A549 (cell line): ENCODE measurements at regions not wholly inside any gene's neighbourhood (a gene's known extent, or its start where the extent isn't known, plus 50 kb on each side); places are given as distances from the start of the nearest gene placed in this dataset.

Source experiments
- ATAC-seq, 2 experiments: fragments of 200-7000 bp in 1 of 2; fragments of >200 bp in 1 of 2; cut with Nextera tagmentation in 1 of 2; cut with Tn5 transposase in 1 of 2; 3 replicates each; pipeline versions ENCODE4 v1.8.0 to v1.9.1; 2018 to 2020; ENCODE audit warnings: mild to moderate bottlenecking in 1 of 2, moderate library complexity in 1 of 2
- CTCF ChIA-PET: fragments of 300-600 bp; sonication (Branson Sonifier 250); formaldehyde crosslinking; extraction: SDS; loops from one replicate; lab custom pipeline; 2021; ENCODE audit warnings: antibody characterized with exemption, inconsistent platforms; lab: Yijun Ruan, JAX
- POLR2A ChIA-PET: fragments of 350-600 bp; formaldehyde crosslinking; extraction: SDS; loops from one replicate; lab custom pipeline; 2021; ENCODE audit warnings: antibody characterized with exemption, inconsistent platforms; lab: Yijun Ruan, JAX
- DNase-seq, 2 experiments: peaks; one replicate each; pipeline versions ENCODE4 v3.0.0 to v3.0.0-alpha.2; 2011 to 2016; ENCODE audit warnings: low read depth in 1 of 2, low spot score in 1 of 2
- FAIRE-seq: peaks from 2 replicates; lab custom pipeline; 2011; peaks lifted over from hg19 to GRCh38; lab: Jason Lieb, UNC
- H3K27ac ChIP-seq, 2 experiments: fragments of >200 bp; sonication (Bioruptor Twin); formaldehyde crosslinking; 3 replicates each; pipeline ENCODE4 v1.5.1; 2016 to 2017
- H3K4me1 ChIP-seq: fragments of >200 bp; sonication (Bioruptor Twin); formaldehyde crosslinking; 3 replicates; pipeline ENCODE4 v1.6.1; 2016
- H3K4me2 ChIP-seq: fragments of >200 bp; sonication (Bioruptor Twin); formaldehyde crosslinking; 3 replicates; pipeline ENCODE4 v1.6.1; 2016
- H3K4me3 ChIP-seq: fragments of >200 bp; sonication (Bioruptor Twin); formaldehyde crosslinking; 3 replicates; pipeline ENCODE4 v1.5.1; 2016
- H3K9me3 ChIP-seq: fragments of >200 bp; sonication (Bioruptor Twin); formaldehyde crosslinking; 3 replicates; pipeline ENCODE4 v1.6.1; 2016
- CBX8 ChIP-seq: fragments of 200-600 bp; sonication (generic); IDR thresholded peaks from 2 replicates; pipeline ENCODE4 v1.6.1; 2016
- CEBPB ChIP-seq, 2 experiments: fragments of >200 bp in 1 of 2; sonication (Bioruptor Twin) in 1 of 2; formaldehyde crosslinking in 1 of 2; IDR thresholded peaks; 2 replicates each; pipeline ENCODE4 v1.6.1; 2012 to 2016
- CHD2 ChIP-seq: fragments of 150-350 bp; IDR thresholded peaks from 2 replicates; pipeline ENCODE4 v1.6.1; 2014; ENCODE audit warnings: low read length; ENCODE audit not compliant: partially characterized antibody
- EP300 ChIP-seq, 2 experiments: fragments of >200 bp; sonication (Bioruptor Twin); formaldehyde crosslinking; IDR thresholded peaks; 2 replicates in 1 of 2; 3 replicates in 1 of 2; pipeline ENCODE4 v1.6.1; 2016 to 2017
- ESRRA ChIP-seq: fragments of 150-350 bp; IDR thresholded peaks from 2 replicates; pipeline ENCODE4 v1.6.1; 2014; ENCODE audit warnings: mild to moderate bottlenecking, low read length, borderline replicate concordance
- GATA3 ChIP-seq: IDR thresholded peaks from 2 replicates; pipeline ENCODE4 v1.6.1; 2012; ENCODE audit warnings: borderline replicate concordance
- HDAC2 ChIP-seq: fragments of 200-600 bp; sonication (generic); IDR thresholded peaks from 2 replicates; pipeline ENCODE4 v1.6.1; 2016
- KDM1A ChIP-seq: fragments of 200-600 bp; sonication (generic); IDR thresholded peaks from 2 replicates; pipeline ENCODE4 v1.6.1; 2016; ENCODE audit warnings: low read depth, mild to moderate bottlenecking
- MAFK ChIP-seq: fragments of 450-650 bp; IDR thresholded peaks from 2 replicates; pipeline ENCODE4 v1.6.1; 2014; ENCODE audit not compliant: partially characterized antibody
- NFE2L2 ChIP-seq: fragments of 150-350 bp; conservative IDR thresholded peaks from 2 replicates; pipeline ENCODE4 v1.6.1; 2014; ENCODE audit warnings: low read length
- PHF8 ChIP-seq: fragments of 200-600 bp; sonication (generic); IDR thresholded peaks from 2 replicates; pipeline ENCODE4 v1.6.1; 2016; ENCODE audit warnings: low read depth, mild to moderate bottlenecking, antibody characterized with exemption, moderate library complexity, borderline replicate concordance
- RAD21 ChIP-seq, 2 experiments: fragments of >200 bp in 1 of 2; sonication (Bioruptor Twin) in 1 of 2; formaldehyde crosslinking in 1 of 2; IDR thresholded peaks in 1 of 2; conservative IDR thresholded peaks in 1 of 2; 2 replicates in 1 of 2; 3 replicates in 1 of 2; pipeline ENCODE4 v1.6.1; 2012 to 2018; ENCODE audit warnings: inconsistent platforms in 1 of 2
- RNF2 ChIP-seq: fragments of 200-600 bp; sonication (generic); IDR thresholded peaks from 2 replicates; pipeline ENCODE4 v1.6.1; 2016; ENCODE audit warnings: low read depth, mild to moderate bottlenecking, antibody characterized with exemption, moderate library complexity, borderline replicate concordance
- SMC3 ChIP-seq: fragments of >200 bp; sonication (Bioruptor Twin); formaldehyde crosslinking; IDR thresholded peaks from 3 replicates; pipeline ENCODE4 v1.6.1; 2018; ENCODE audit warnings: inconsistent platforms
- SREBF2 ChIP-seq: fragments of 450-650 bp; IDR thresholded peaks from 2 replicates; pipeline ENCODE4 v1.6.1; 2014; ENCODE audit warnings: mild to moderate bottlenecking, moderate library complexity
- ZFP36 ChIP-seq: fragments of 450-650 bp; IDR thresholded peaks from 2 replicates; pipeline ENCODE4 v1.6.1; 2014; ENCODE audit warnings: borderline replicate concordance; ENCODE audit not compliant: partially characterized antibody
- ZSCAN20 ChIP-seq: fragments of 250-450 bp; sonication (Bioruptor Pico); IDR thresholded peaks from 2 replicates; pipeline ENCODE4 v1.8.0; 2022; ENCODE audit warnings: mild to moderate bottlenecking, moderate library complexity
- WGBS: methylation state at CpG from one replicate; pipeline ENCODE4 v1.1.6; 2017; ENCODE audit errors: missing lambda C conversion rate; 5-methylcytosine and 5-hydroxymethylcytosine counted together
- TF ChIP-seq, protein P1 (sequence below): fragments of 150-350 bp; IDR thresholded peaks from 2 replicates; pipeline ENCODE4 v1.6.1; 2014; ENCODE audit warnings: low read depth, mild to moderate bottlenecking, low read length
- TF ChIP-seq, protein P2 (sequence below): fragments of 200-600 bp; sonication (generic); IDR thresholded peaks from 2 replicates; pipeline ENCODE4 v1.6.1; 2016; ENCODE audit warnings: antibody characterized with exemption, mild to moderate bottlenecking, moderate library complexity

DNA sequence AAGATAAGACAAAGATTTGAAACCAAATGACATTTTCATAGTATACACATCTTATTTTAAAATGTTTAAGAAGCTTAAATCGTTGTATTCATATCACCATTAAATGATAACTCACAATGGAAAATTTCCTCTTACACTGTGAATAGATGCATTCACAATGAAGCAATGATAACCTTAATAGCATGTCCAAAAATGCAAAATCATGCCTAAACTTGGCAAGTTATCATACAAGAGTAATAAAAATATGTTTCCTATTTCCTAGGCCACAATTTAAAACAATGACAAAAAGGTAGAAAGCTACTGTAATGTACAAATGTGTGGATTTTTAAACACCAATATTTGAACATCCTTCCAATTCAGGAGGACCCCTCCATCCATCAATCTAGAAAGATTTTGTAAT is 157.4 kb upstream of the GULP1 start:
- POLR2A ChIA-PET: no interaction called here
- no peak for ATAC-seq
- H3K27ac ChIP-seq: no peak overlapping the region
- H3K4me1 ChIP-seq: no peaks in the 10 kb centered on the region
- DNase-seq: no peak
- CTCF ChIA-PET: no interaction called here
- no peaks in the 10 kb centered on the region for H3K9me3 ChIP-seq
- WGBS: 74% methylated on average over 1 of the region's 1 CpG
- TF ChIP-seq MAFK (no peak), CBX8 (no peak), NFE2L2 (no peak), KDM1A (no peak), ESRRA (no peak), SMC3 (no peak), RAD21 (conservative IDR thresholded peaks at IDR 0.05 in 1 of 2, IDR thresholded peaks at IDR 0.05 in 1 of 2) (no peak), CHD2 (no peak), PHF8 (no peak)
- FAIRE-seq: no peak
- no peak overlapping the region for H3K4me3 ChIP-seq
- H3K4me2 ChIP-seq: no peak overlapping the region

DNA sequence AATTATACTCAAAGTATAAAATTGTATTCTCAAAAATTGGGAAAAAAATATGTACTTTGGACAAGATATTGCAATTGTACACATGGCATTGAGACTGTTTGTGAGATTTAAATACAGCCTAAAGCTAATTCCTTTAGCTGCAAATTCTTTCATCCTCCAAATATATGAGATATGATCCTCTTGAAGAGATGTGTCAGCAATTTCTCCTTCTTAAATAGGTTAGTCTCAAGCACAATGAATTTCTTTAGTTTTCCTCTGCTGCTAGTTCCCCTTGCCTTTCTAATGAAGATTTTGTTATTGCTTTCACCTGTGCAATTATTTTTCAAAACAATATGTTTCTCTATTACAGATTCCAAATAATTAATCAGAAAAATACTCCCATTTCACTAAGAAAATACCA is 153.4 kb upstream of the GULP1 start:
- no peak for ATAC-seq
- no peak for DNase-seq
- no peak for FAIRE-seq
- Histone ChIP-seq H3K4me1 (peaks cover 17% of the 10 kb centered on the region; the same call in 2 of the 3 replicates), H3K9me3 (no peaks in the 10 kb centered on the region), H3K4me2 (no peak overlapping the region), H3K4me3 (no peak overlapping the region)
- CTCF ChIA-PET: no interaction called here
- TF ChIP-seq EP300 (IDR thresholded peaks at IDR 0.05): no peak
- TF ChIP-seq MAFK: peak; percentile 59
- TF ChIP-seq, all 56 proteins: peak for 1
- H3K27ac ChIP-seq: no peak overlapping the region
- POLR2A ChIA-PET: no interaction called here

DNA sequence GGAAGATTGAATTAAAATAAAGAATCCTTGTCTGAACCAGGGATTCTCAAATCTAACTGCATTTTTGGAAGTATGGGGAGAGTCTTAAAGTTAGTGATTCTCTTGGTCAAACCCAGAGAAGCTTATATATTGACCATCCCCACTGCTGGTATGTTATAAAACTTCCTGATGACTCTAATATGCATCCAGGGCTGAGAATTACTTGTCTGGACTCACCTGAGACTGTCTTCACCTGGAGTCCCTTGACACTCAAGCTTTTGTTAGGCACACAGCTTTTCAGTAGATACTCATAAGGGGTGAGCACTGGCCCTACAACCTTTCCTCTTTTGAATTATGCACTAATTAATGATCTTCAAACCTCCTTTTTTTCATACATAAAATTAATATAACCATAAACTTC is 149.6 kb upstream of the GULP1 start:
- no peak for DNase-seq
- Histone ChIP-seq H3K4me1 (peaks cover 18% of the 10 kb centered on the region; the same call in 2 of the 3 replicates), H3K4me3 (no peak overlapping the region)
- no peak for TF ChIP-seq ZSCAN20 (CRISPR knock-in tag)
- TF ChIP-seq PHF8: no peak
- TF ChIP-seq GATA3: no peak
- no peak for TF ChIP-seq CBX8
- no peak for TF ChIP-seq ZFP36
- no peak for TF ChIP-seq SREBF2
- TF ChIP-seq, protein P1, sequence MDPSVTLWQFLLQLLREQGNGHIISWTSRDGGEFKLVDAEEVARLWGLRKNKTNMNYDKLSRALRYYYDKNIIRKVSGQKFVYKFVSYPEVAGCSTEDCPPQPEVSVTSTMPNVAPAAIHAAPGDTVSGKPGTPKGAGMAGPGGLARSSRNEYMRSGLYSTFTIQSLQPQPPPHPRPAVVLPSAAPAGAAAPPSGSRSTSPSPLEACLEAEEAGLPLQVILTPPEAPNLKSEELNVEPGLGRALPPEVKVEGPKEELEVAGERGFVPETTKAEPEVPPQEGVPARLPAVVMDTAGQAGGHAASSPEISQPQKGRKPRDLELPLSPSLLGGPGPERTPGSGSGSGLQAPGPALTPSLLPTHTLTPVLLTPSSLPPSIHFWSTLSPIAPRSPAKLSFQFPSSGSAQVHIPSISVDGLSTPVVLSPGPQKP: no peak
- TF ChIP-seq ESRRA: no peak
- TF ChIP-seq RNF2: no peak
- no peak for TF ChIP-seq HDAC2
- no peak for TF ChIP-seq CEBPB (IDR thresholded peaks at IDR 0.05)
- TF ChIP-seq, protein P2, sequence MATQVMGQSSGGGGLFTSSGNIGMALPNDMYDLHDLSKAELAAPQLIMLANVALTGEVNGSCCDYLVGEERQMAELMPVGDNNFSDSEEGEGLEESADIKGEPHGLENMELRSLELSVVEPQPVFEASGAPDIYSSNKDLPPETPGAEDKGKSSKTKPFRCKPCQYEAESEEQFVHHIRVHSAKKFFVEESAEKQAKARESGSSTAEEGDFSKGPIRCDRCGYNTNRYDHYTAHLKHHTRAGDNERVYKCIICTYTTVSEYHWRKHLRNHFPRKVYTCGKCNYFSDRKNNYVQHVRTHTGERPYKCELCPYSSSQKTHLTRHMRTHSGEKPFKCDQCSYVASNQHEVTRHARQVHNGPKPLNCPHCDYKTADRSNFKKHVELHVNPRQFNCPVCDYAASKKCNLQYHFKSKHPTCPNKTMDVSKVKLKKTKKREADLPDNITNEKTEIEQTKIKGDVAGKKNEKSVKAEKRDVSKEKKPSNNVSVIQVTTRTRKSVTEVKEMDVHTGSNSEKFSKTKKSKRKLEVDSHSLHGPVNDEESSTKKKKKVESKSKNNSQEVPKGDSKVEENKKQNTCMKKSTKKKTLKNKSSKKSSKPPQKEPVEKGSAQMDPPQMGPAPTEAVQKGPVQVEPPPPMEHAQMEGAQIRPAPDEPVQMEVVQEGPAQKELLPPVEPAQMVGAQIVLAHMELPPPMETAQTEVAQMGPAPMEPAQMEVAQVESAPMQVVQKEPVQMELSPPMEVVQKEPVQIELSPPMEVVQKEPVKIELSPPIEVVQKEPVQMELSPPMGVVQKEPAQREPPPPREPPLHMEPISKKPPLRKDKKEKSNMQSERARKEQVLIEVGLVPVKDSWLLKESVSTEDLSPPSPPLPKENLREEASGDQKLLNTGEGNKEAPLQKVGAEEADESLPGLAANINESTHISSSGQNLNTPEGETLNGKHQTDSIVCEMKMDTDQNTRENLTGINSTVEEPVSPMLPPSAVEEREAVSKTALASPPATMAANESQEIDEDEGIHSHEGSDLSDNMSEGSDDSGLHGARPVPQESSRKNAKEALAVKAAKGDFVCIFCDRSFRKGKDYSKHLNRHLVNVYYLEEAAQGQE: no peak
- TF ChIP-seq EP300 (IDR thresholded peaks at IDR 0.05): no peak
- TF ChIP-seq, all 56 proteins: peak for 0
- CTCF ChIA-PET: interaction anchor here (1.0 kb wide), 1 partner anchor 61 kb away, joined by 4 read pairs; no protein-coding TSS in a partner anchor
- POLR2A ChIA-PET: no interaction called here
- Histone ChIP-seq H3K9me3 (no peaks in the 10 kb centered on the region), H3K4me2 (peak overlapping the region; percentile 52), H3K27ac (peak overlapping the region; percentile 32 to 71; a peak in 5 of 6 replicates)
- ATAC-seq (no peak), FAIRE-seq (no peak)
